ENCODE measurements at regions not wholly inside any gene's neighbourhood (a gene's known extent, or its start where the extent isn't known, plus 50 kb on each side); places are given as distances from the start of the nearest gene placed in this dataset.

GRCh38 chr11:121890377-121890776 lies 225.6 kb downstream of the BLID start:
- no peak for TF ChIP-seq CTCF (IDR thresholded peaks at IDR 0.05)
- TF ChIP-seq ZFX (IDR thresholded peaks at IDR 0.05; ENCODE audit: borderline replicate concordance), result no peak

All from 22Rv1 (cell line).